Hepatocyte (in vitro differentiated cells): ENCODE measurements at regions not wholly inside any gene's neighbourhood (a gene's known extent, or its start where the extent isn't known, plus 50 kb on each side); places are given as distances from the start of the nearest gene placed in this dataset.

Experiments used
- EZH2 ChIP-seq: fragments of 200-600 bp; sonication (generic); IDR thresholded peaks from 2 replicates; pipeline ENCODE4 v1.6.1; 2016; ENCODE audit warnings: antibody characterized with exemption, mild to moderate bottlenecking, borderline replicate concordance
- TF ChIP-seq, protein P1 (sequence below): fragments of 200-600 bp; sonication (generic); IDR thresholded peaks from 2 replicates; pipeline ENCODE4 v1.5.1; 2016; ENCODE audit warnings: antibody characterized with exemption, mild to moderate bottlenecking; ENCODE audit not compliant: poor library complexity

DNA sequence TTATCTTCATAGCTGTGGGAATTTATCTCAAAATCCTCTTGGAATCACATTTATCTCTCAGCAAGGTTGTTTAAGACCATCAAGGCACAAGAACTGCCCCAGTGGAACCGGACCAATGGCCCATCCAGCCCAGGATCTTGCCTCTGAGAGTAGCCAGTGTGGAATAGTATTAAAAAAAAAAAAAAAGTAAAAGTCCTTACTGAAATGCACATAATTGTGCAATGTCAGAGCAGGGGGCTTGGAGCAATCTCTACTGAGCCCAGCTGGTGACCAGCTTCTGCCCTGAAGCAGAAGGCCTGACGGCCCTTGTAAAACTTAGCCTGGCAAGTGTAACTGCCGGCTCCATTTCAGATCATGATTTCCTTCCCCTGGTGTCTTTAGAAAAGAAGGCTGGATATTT is 355.6 kb upstream of the PIK3C3 start:
- TF ChIP-seq, protein P1, sequence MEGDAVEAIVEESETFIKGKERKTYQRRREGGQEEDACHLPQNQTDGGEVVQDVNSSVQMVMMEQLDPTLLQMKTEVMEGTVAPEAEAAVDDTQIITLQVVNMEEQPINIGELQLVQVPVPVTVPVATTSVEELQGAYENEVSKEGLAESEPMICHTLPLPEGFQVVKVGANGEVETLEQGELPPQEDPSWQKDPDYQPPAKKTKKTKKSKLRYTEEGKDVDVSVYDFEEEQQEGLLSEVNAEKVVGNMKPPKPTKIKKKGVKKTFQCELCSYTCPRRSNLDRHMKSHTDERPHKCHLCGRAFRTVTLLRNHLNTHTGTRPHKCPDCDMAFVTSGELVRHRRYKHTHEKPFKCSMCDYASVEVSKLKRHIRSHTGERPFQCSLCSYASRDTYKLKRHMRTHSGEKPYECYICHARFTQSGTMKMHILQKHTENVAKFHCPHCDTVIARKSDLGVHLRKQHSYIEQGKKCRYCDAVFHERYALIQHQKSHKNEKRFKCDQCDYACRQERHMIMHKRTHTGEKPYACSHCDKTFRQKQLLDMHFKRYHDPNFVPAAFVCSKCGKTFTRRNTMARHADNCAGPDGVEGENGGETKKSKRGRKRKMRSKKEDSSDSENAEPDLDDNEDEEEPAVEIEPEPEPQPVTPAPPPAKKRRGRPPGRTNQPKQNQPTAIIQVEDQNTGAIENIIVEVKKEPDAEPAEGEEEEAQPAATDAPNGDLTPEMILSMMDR, result no peak
- no peak for TF ChIP-seq EZH2
